H1 (cell line): ENCODE measurements at regions not wholly inside any gene's neighbourhood (a gene's known extent, or its start where the extent isn't known, plus 50 kb on each side); places are given as distances from the start of the nearest gene placed in this dataset.

Source experiments
- CTCF ChIA-PET: fragments of 300-600 bp; sonication (Branson Sonifier 250); formaldehyde crosslinking; loops from one replicate; lab custom pipeline; 2021; ENCODE audit not compliant: partially characterized antibody; lab: Charles Lee
- POLR2A ChIA-PET: fragments of 300-600 bp; sonication (Branson Sonifier 250); formaldehyde crosslinking; loops from one replicate; lab custom pipeline; 2021; ENCODE audit warnings: inconsistent platforms; ENCODE audit not compliant: partially characterized antibody; lab: Charles Lee
- DNase-seq, 2 experiments: peaks; one replicate each; pipeline versions ENCODE4 v3.0.0 to v3.0.0-alpha.2; 2010 to 2022; ENCODE audit warnings: low spot score in 2 of 2, low read depth in 1 of 2, mixed read lengths in 1 of 2
- FAIRE-seq: peaks from 2 replicates; lab custom pipeline; 2011; peaks lifted over from hg19 to GRCh38; lab: Jason Lieb, UNC
- H2AFZ ChIP-seq: 2 replicates; pipeline ENCODE4 v1.8.1; 2012; ENCODE audit warnings: low read length, inconsistent platforms
- H2AK5ac ChIP-seq: 2 replicates; pipeline ENCODE4 v1.6.1; 2013; ENCODE audit warnings: low read depth, low read length
- H2BK120ac ChIP-seq: replicated peaks from 2 replicates; pipeline ENCODE3; 2013; ENCODE audit warnings: low read depth, low read length, inconsistent platforms
- H2BK12ac ChIP-seq: 2 replicates; pipeline ENCODE4 v1.6.1; 2013; ENCODE audit warnings: low read depth, low read length
- H2BK15ac ChIP-seq: 2 replicates; pipeline ENCODE4 v1.6.1; 2013; ENCODE audit warnings: low read length
- H2BK20ac ChIP-seq: 2 replicates; pipeline ENCODE4 v1.6.1; 2013; ENCODE audit warnings: low read length
- H2BK5ac ChIP-seq: 2 replicates; pipeline ENCODE4 v1.6.1; 2013; ENCODE audit warnings: low read depth, low read length
- H3K14ac ChIP-seq: 2 replicates; pipeline ENCODE4 v1.6.1; 2013; ENCODE audit warnings: inconsistent platforms; ENCODE audit not compliant: insufficient read length
- H3K18ac ChIP-seq: 2 replicates; pipeline ENCODE4 v1.6.1; 2013; ENCODE audit warnings: low read length; ENCODE audit errors: extremely low read depth
- H3K23ac ChIP-seq: 2 replicates; pipeline ENCODE4 v1.6.1; 2013; ENCODE audit warnings: inconsistent platforms; ENCODE audit not compliant: insufficient read length
- H3K23me2 ChIP-seq: 2 replicates; pipeline ENCODE4 v1.6.1; 2013; ENCODE audit warnings: low read depth, low read length
- H3K27ac ChIP-seq: 2 replicates; pipeline ENCODE4 v1.6.1; 2011; ENCODE audit warnings: low read depth, low read length, inconsistent platforms
- H3K27me3 ChIP-seq, 4 experiments: replicated peaks in 1 of 4; 1 replicate in 1 of 4; 2 replicates in 3 of 4; pipeline versions ENCODE4 v1.6.1 to v1.8.1; 2011 to 2013; ENCODE audit warnings: low read length in 3 of 4, mild to moderate bottlenecking in 3 of 4, inconsistent platforms in 2 of 4, mixed read lengths in 2 of 4, moderate library complexity in 1 of 4; ENCODE audit not compliant: control insufficient read depth in 3 of 4, insufficient read depth in 3 of 4; ENCODE audit errors: extremely low read depth in 1 of 4
- H3K36me3 ChIP-seq, 4 experiments: 2 replicates each; pipeline versions ENCODE4 v1.6.1 to v1.8.1; 2011 to 2013; ENCODE audit warnings: mild to moderate bottlenecking in 4 of 4, low read length in 3 of 4, moderate library complexity in 2 of 4, control low read depth in 1 of 4, inconsistent platforms in 1 of 4; ENCODE audit not compliant: insufficient read depth in 4 of 4, control insufficient read depth in 2 of 4
- H3K4ac ChIP-seq: replicated peaks from 2 replicates; pipeline ENCODE3; 2013; ENCODE audit warnings: low read length, low read depth, mixed read lengths, inconsistent platforms; ENCODE audit not compliant: insufficient read length
- H3K4me1 ChIP-seq, 4 experiments: replicated peaks in 1 of 4; 1 replicate in 1 of 4; 2 replicates in 3 of 4; pipeline versions ENCODE4 v1.6.1 to v1.8.1; 2011 to 2013; ENCODE audit warnings: low read length in 3 of 4, inconsistent platforms in 2 of 4, mixed read lengths in 1 of 4; ENCODE audit not compliant: insufficient read depth in 4 of 4, control insufficient read depth in 3 of 4
- H3K4me2 ChIP-seq, 2 experiments: 2 replicates each; pipeline versions ENCODE4 v1.6.1 to v1.8.1; 2011 to 2013; ENCODE audit warnings: low read depth in 2 of 2, low read length in 2 of 2, control low read depth in 1 of 2, inconsistent platforms in 1 of 2, mild to moderate bottlenecking in 1 of 2; ENCODE audit not compliant: insufficient read depth in 1 of 2
- H3K4me3 ChIP-seq, 4 experiments: fragments of 200-600, 300-600 bp in 1 of 4; sonication (generic), shearing (Covaris generic), sonication (Bioruptor Twin) in 1 of 4; 2 replicates each; pipeline versions ENCODE4 v1.5.1 to v1.8.1; 2011 to 2016; ENCODE audit warnings: low read length in 4 of 4, low read depth in 3 of 4, control low read depth in 2 of 4, inconsistent platforms in 2 of 4, mild to moderate bottlenecking in 2 of 4, mixed read lengths in 1 of 4, moderate library complexity in 1 of 4; ENCODE audit not compliant: insufficient read depth in 2 of 4; ENCODE audit errors: extremely low read depth in 1 of 4
- H3K56ac ChIP-seq: replicated peaks from 2 replicates; pipeline ENCODE3; 2013; ENCODE audit warnings: low read depth, mild to moderate bottlenecking, mixed read lengths, low read length, inconsistent platforms; ENCODE audit not compliant: insufficient read length
- H3K79me1 ChIP-seq: 2 replicates; pipeline ENCODE4 v1.6.1; 2013; ENCODE audit warnings: low read depth, low read length, control low read depth
- H3K79me2 ChIP-seq, 2 experiments: 2 replicates each; pipeline versions ENCODE4 v1.6.1 to v1.8.1; 2012 to 2013; ENCODE audit warnings: low read length in 2 of 2, mild to moderate bottlenecking in 2 of 2, inconsistent platforms in 1 of 2; ENCODE audit not compliant: insufficient read depth in 2 of 2, control insufficient read depth in 1 of 2
- H3K9ac ChIP-seq, 4 experiments: replicated peaks in 1 of 4; 1 replicate in 1 of 4; 2 replicates in 3 of 4; pipeline versions ENCODE4 v1.6.1 to v1.8.1; 2011 to 2013; ENCODE audit warnings: low read depth in 3 of 4, low read length in 3 of 4, control low read depth in 2 of 4, mild to moderate bottlenecking in 2 of 4, moderate library complexity in 2 of 4, inconsistent platforms in 1 of 4; ENCODE audit errors: extremely low read depth in 1 of 4
- H3K9me3 ChIP-seq, 2 experiments: 2 replicates each; pipeline versions ENCODE4 v1.6.1 to v1.8.1; 2012 to 2013; ENCODE audit warnings: mild to moderate bottlenecking in 2 of 2, moderate library complexity in 2 of 2, control low read depth in 1 of 2, inconsistent platforms in 1 of 2, low read depth in 1 of 2, low read length in 1 of 2, mixed read lengths in 1 of 2; ENCODE audit not compliant: insufficient read depth in 2 of 2
- H4K20me1 ChIP-seq, 2 experiments: replicated peaks in 1 of 2; 2 replicates each; pipeline versions ENCODE3 to v1.8.1; 2011 to 2013; ENCODE audit warnings: inconsistent platforms in 2 of 2, low read length in 2 of 2, mild to moderate bottlenecking in 1 of 2; ENCODE audit not compliant: insufficient read depth in 2 of 2, control insufficient read depth in 1 of 2
- H4K5ac ChIP-seq: 2 replicates; pipeline ENCODE4 v1.6.1; 2013; ENCODE audit warnings: low read length, low read depth, mixed read lengths, inconsistent platforms; ENCODE audit not compliant: insufficient read length
- H4K8ac ChIP-seq: 2 replicates; pipeline ENCODE4 v1.8.0; 2013; ENCODE audit warnings: mild to moderate bottlenecking, moderate library complexity, low read length, inconsistent platforms; ENCODE audit not compliant: insufficient read depth; ENCODE audit errors: extremely low read depth
- H4K91ac ChIP-seq: replicated peaks from 2 replicates; pipeline ENCODE3; 2013; ENCODE audit warnings: low read length, mixed read lengths, inconsistent platforms; ENCODE audit not compliant: insufficient read length
- CEBPB ChIP-seq: IDR thresholded peaks from 2 replicates; pipeline ENCODE4 v1.6.1; 2012; ENCODE audit warnings: low read depth, low read length
- CHD1 ChIP-seq: IDR thresholded peaks from 2 replicates; pipeline ENCODE4 v1.6.1; 2012; ENCODE audit warnings: low read depth, low read length, improper control_type of control experiment
- CHD2 ChIP-seq: IDR thresholded peaks from 2 replicates; pipeline ENCODE4 v1.6.1; 2012; ENCODE audit warnings: low read length, improper control_type of control experiment
- HDAC6 ChIP-seq: IDR thresholded peaks from one replicate; pipeline ENCODE4 v1.7.1; 2012; ENCODE audit warnings: low read depth, mild to moderate bottlenecking, inconsistent platforms, low read length, moderate library complexity
- JUND ChIP-seq: IDR thresholded peaks from 2 replicates; pipeline ENCODE4 v1.6.1; 2011; ENCODE audit warnings: mild to moderate bottlenecking, improper control_type of control experiment, low read length
- KDM1A ChIP-seq: fragments of 200-600, 300-600 bp; sonication (generic); IDR thresholded peaks from 2 replicates; pipeline ENCODE4 v1.7.1; 2016; ENCODE audit warnings: mild to moderate bottlenecking, low read length, borderline replicate concordance
- KDM5A ChIP-seq: fragments of 200-600 bp; IDR thresholded peaks from 2 replicates; pipeline ENCODE4 v1.7.1; 2012; ENCODE audit warnings: mild to moderate bottlenecking, low read length, inconsistent platforms, mixed read lengths
- PHF8 ChIP-seq: fragments of 200-600 bp; sonication (generic); conservative IDR thresholded peaks from 2 replicates; pipeline ENCODE4 v1.7.1; 2012; ENCODE audit warnings: low read depth, mild to moderate bottlenecking, inconsistent platforms, low read length, moderate library complexity
- POU5F1 ChIP-seq: IDR thresholded peaks from 2 replicates; pipeline ENCODE4 v1.6.1; 2011; ENCODE audit warnings: low read depth, mild to moderate bottlenecking, low read length, moderate library complexity
- RAD21 ChIP-seq, 2 experiments: IDR thresholded peaks in 1 of 2; conservative IDR thresholded peaks in 1 of 2; 2 replicates each; pipeline ENCODE4 v1.6.1; 2011; ENCODE audit warnings: low read depth in 2 of 2, low read length in 2 of 2, improper control_type of control experiment in 1 of 2, inconsistent platforms in 1 of 2, mild to moderate bottlenecking in 1 of 2, moderate library complexity in 1 of 2
- RBBP5 ChIP-seq: IDR thresholded peaks from 2 replicates; pipeline ENCODE4 v1.7.1; 2012; ENCODE audit warnings: low read depth, mild to moderate bottlenecking, inconsistent platforms, low read length, moderate library complexity, borderline replicate concordance
- SIRT6 ChIP-seq: IDR thresholded peaks from one replicate; pipeline ENCODE4 v1.7.1; 2012; ENCODE audit warnings: low read length, inconsistent platforms
- SUZ12 ChIP-seq: fragments of 200-600 bp; sonication (generic); IDR thresholded peaks from 2 replicates; pipeline ENCODE4 v1.6.1; 2012; ENCODE audit warnings: mild to moderate bottlenecking, inconsistent platforms, low read length, moderate library complexity, mixed read lengths
- TAF7 ChIP-seq: optimal IDR thresholded peaks from 2 replicates; pipeline ENCODE3; 2011; ENCODE audit warnings: low read depth, mild to moderate bottlenecking, inconsistent platforms, low read length, moderate library complexity, borderline replicate concordance
- YY1 ChIP-seq: IDR thresholded peaks from 2 replicates; pipeline ENCODE4 v1.6.1; 2011; ENCODE audit warnings: low read depth, mild to moderate bottlenecking, low read length
- WGBS, 2 experiments: shearing (Covaris generic) in 1 of 2; methylation state at CpG; one replicate each; pipeline versions ENCODE4 v1.1.6 to v1.1.7; 2013 to 2015; ENCODE audit warnings: low lambda C conversion rate in 2 of 2, mixed read lengths in 2 of 2, inconsistent platforms in 1 of 2, low coverage in 1 of 2, missing lambda C conversion rate in 1 of 2; ENCODE audit not compliant: insufficient replicate concordance in 2 of 2, insufficient coverage in 1 of 2, insufficient read length in 1 of 2; ENCODE audit errors: extremely low coverage in 1 of 2, missing lambda C conversion rate in 1 of 2; 5-methylcytosine and 5-hydroxymethylcytosine counted together

- H3K79me2 ChIP-seq = no peaks in the 10 kb centered on the region
- FAIRE-seq (no peak), DNase-seq (no peak)
- H2BK5ac ChIP-seq = no peak overlapping the region
- H4K8ac ChIP-seq = no peak overlapping the region
- WGBS, 2 experiments = 82% methylated on average over 3 of the region's 3 CpGs; no CpG with 5 or more reads in 1 of the 2 experiments
- H3K27ac ChIP-seq = no peak overlapping the region
- H4K20me1 ChIP-seq = no peaks in the 10 kb centered on the region
- no peaks in the 10 kb centered on the region for H3K23me2 ChIP-seq
- H2AFZ ChIP-seq = no peak overlapping the region
- H3K4me1 ChIP-seq = no peaks in the 10 kb centered on the region
- H2BK120ac ChIP-seq = no peak overlapping the region
- no peak overlapping the region for H2BK20ac ChIP-seq
- no peak overlapping the region for H3K4ac ChIP-seq
- H3K14ac ChIP-seq = no peak overlapping the region
- H4K5ac ChIP-seq = no peak overlapping the region
- H2BK15ac ChIP-seq = no peak overlapping the region
- no peak overlapping the region for H3K23ac ChIP-seq
- no peaks in the 10 kb centered on the region for H3K27me3 ChIP-seq
- no peak overlapping the region for H2BK12ac ChIP-seq
- no peaks in the 10 kb centered on the region for H3K9me3 ChIP-seq
- no peak overlapping the region for H3K4me2 ChIP-seq
- POLR2A ChIA-PET = no interaction called here
- no peak overlapping the region for H2AK5ac ChIP-seq
- no peak overlapping the region for H3K9ac ChIP-seq
- H3K79me1 ChIP-seq = no peaks in the 10 kb centered on the region
- no peak overlapping the region for H3K4me3 ChIP-seq
- CTCF ChIA-PET = interaction anchor here (0.8 to 1.1 kb wide), 2 partner anchors 23 to 293 kb away, joined by 3 read pairs; no protein-coding TSS in a partner anchor
- no peak overlapping the region for H4K91ac ChIP-seq
- no peak overlapping the region for H3K18ac ChIP-seq
- no peak overlapping the region for H3K56ac ChIP-seq
- no peaks in the 10 kb centered on the region for H3K36me3 ChIP-seq
- TF ChIP-seq KDM5A (no peak), POU5F1 (no peak), CEBPB (no peak), KDM1A (no peak), HDAC6 (no peak), SUZ12 (no peak), PHF8 (no peak), YY1 (no peak), TAF7 (no peak), CHD2 (no peak), RBBP5 (no peak), RAD21 (IDR thresholded peaks at IDR 0.05 in 1 of 2, conservative IDR thresholded peaks at IDR 0.05 in 1 of 2; ENCODE audit: low read depth in 2 of 2, low read length in 2 of 2) (no peak), CHD1 (no peak), JUND (no peak), SIRT6 (no peak)
Observed at GRCh38 chr4:137361756-137362470, 170.4 kb downstream of the PCDH18 start.
